ENCODE measurements at regions not wholly inside any gene's neighbourhood (a gene's known extent, or its start where the extent isn't known, plus 50 kb on each side); places are given as distances from the start of the nearest gene placed in this dataset.

DNA sequence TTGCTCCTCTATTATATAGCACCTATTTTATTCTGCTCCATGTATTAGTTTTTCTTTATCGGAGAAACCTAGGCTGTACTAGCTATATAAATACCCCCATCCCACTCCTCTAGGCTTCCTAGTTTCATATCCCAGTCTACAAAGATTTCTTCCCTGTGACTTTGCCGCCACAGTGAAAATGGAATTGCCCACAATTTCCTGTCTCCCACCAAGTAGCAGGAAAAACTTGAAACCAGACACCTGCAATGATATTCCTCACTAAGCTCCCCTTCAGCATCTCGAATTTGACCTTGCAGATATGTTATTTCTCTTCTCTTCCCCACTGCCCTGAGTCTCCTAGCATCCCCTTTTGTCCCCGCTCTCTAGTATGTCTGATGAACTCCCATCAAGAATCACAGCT lies 685.8 kb upstream of the CCDC54 start:
- TF ChIP-seq EZH2phosphoT487 (IDR thresholded peaks at IDR 0.05; ENCODE audit: unreplicated experiment): no peak
- TF ChIP-seq, protein P1, sequence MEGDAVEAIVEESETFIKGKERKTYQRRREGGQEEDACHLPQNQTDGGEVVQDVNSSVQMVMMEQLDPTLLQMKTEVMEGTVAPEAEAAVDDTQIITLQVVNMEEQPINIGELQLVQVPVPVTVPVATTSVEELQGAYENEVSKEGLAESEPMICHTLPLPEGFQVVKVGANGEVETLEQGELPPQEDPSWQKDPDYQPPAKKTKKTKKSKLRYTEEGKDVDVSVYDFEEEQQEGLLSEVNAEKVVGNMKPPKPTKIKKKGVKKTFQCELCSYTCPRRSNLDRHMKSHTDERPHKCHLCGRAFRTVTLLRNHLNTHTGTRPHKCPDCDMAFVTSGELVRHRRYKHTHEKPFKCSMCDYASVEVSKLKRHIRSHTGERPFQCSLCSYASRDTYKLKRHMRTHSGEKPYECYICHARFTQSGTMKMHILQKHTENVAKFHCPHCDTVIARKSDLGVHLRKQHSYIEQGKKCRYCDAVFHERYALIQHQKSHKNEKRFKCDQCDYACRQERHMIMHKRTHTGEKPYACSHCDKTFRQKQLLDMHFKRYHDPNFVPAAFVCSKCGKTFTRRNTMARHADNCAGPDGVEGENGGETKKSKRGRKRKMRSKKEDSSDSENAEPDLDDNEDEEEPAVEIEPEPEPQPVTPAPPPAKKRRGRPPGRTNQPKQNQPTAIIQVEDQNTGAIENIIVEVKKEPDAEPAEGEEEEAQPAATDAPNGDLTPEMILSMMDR (conservative IDR thresholded peaks at IDR 0.05; ENCODE audit: low read depth in 2 of 2): no peak
- no peak for TF ChIP-seq POLR2AphosphoS5 (IDR thresholded peaks at IDR 0.05; ENCODE audit: low read depth)
- no peak for TF ChIP-seq CREB1 (CRISPR knock-in tag; IDR thresholded peaks at IDR 0.05; ENCODE audit: low read depth)
- no peak for TF ChIP-seq EZH2 (IDR thresholded peaks at IDR 0.05; ENCODE audit: low read depth, unreplicated experiment)
- TF ChIP-seq NANOG (IDR thresholded peaks at IDR 0.05; ENCODE audit: borderline replicate concordance): no peak
- TF ChIP-seq REST (IDR thresholded peaks at IDR 0.05; ENCODE audit: unreplicated experiment): no peak
- TF ChIP-seq JUNB (IDR thresholded peaks at IDR 0.05; ENCODE audit: unreplicated experiment): no peak
- TF ChIP-seq ZNF462 (CRISPR knock-in tag; IDR thresholded peaks at IDR 0.05): no peak
- no peak for TF ChIP-seq STAT1 (IDR thresholded peaks at IDR 0.05; ENCODE audit: unreplicated experiment)
- TF ChIP-seq ZNF331 (CRISPR knock-in tag; IDR thresholded peaks at IDR 0.05; ENCODE audit: low read depth): no peak
- no peak for TF ChIP-seq ETS1 (IDR thresholded peaks at IDR 0.05)

Measured in GM23338 (cell line).